ENCODE measurements at regions not wholly inside any gene's neighbourhood (a gene's known extent, or its start where the extent isn't known, plus 50 kb on each side); places are given as distances from the start of the nearest gene placed in this dataset.

GRCh38 chr12:89140141-89140540 lies 212.2 kb downstream of the DUSP6 start:
- no peaks in the 10 kb centered on the region for H3K79me2 ChIP-seq (ENCODE audit: low read length)
- no peak for TF ChIP-seq EZH2 (optimal IDR thresholded peaks at IDR 0.05; ENCODE audit: low read depth, low read length)
- TF ChIP-seq CTCF (IDR thresholded peaks at IDR 0.05; ENCODE audit: low read length) = no peak
- TF ChIP-seq EZH2phosphoT487 (IDR thresholded peaks at IDR 0.05; ENCODE audit: low read length) = no peak
- no peak overlapping the region for H3K4me3 ChIP-seq (ENCODE audit: low read length)
- H3K4me1 ChIP-seq (ENCODE audit: low read length) = peaks cover 3% of the 10 kb centered on the region; the same call in 1 of the 2 replicates
- H3K9ac ChIP-seq (ENCODE audit: low read length) = no peak overlapping the region
- H2AFZ ChIP-seq (ENCODE audit: low read length) = no peak overlapping the region
- no peaks in the 10 kb centered on the region for H3K27me3 ChIP-seq (replicated peaks; ENCODE audit: insufficient read depth, low read length)
- H3K4me2 ChIP-seq (ENCODE audit: low read depth, low read length) = no peak overlapping the region
- H3K36me3 ChIP-seq (replicated peaks; ENCODE audit: insufficient read depth, low read length) = no peaks in the 10 kb centered on the region
- no peak overlapping the region for H3K27ac ChIP-seq (ENCODE audit: low read length)
- no peaks in the 10 kb centered on the region for H3F3A ChIP-seq (ENCODE audit: insufficient read depth, low read length)
- no peaks in the 10 kb centered on the region for H3K9me3 ChIP-seq (replicated peaks; ENCODE audit: insufficient read depth, low read length)
- no peaks in the 10 kb centered on the region for H3K9me2 ChIP-seq (replicated peaks; ENCODE audit: insufficient read depth, low read length)
- no peaks in the 10 kb centered on the region for H4K20me1 ChIP-seq (ENCODE audit: insufficient read depth, low read length)
- no peak for DNase-seq

GRCh38 chr12:89139390-89139789 lies 212.9 kb downstream of the DUSP6 start:
- DNase-seq = no peak
- Histone ChIP-seq H3K79me2 (ENCODE audit: low read length) (no peaks in the 10 kb centered on the region), H3K9me3 (replicated peaks; ENCODE audit: insufficient read depth, low read length) (no peaks in the 10 kb centered on the region), H2AFZ (ENCODE audit: low read length) (no peak overlapping the region), H3K9ac (ENCODE audit: low read length) (no peak overlapping the region), H3K4me3 (ENCODE audit: low read length) (no peak overlapping the region), H3F3A (ENCODE audit: insufficient read depth, low read length) (no peaks in the 10 kb centered on the region), H3K27ac (ENCODE audit: low read length) (no peak overlapping the region), H3K36me3 (replicated peaks; ENCODE audit: insufficient read depth, low read length) (no peaks in the 10 kb centered on the region), H3K4me1 (ENCODE audit: low read length) (peaks cover 3% of the 10 kb centered on the region; the same call in 1 of the 2 replicates), H3K9me2 (replicated peaks; ENCODE audit: insufficient read depth, low read length) (no peaks in the 10 kb centered on the region), H3K4me2 (ENCODE audit: low read depth, low read length) (no peak overlapping the region), H4K20me1 (ENCODE audit: insufficient read depth, low read length) (no peaks in the 10 kb centered on the region), H3K27me3 (replicated peaks; ENCODE audit: insufficient read depth, low read length) (no peaks in the 10 kb centered on the region)
- no peak for TF ChIP-seq EZH2 (optimal IDR thresholded peaks at IDR 0.05; ENCODE audit: low read depth, low read length)

GRCh38 chr12:89138048-89138852 lies 214.1 kb downstream of the DUSP6 start:
- Histone ChIP-seq H3F3A (ENCODE audit: insufficient read depth, low read length) (no peaks in the 10 kb centered on the region), H3K9me3 (replicated peaks; ENCODE audit: insufficient read depth, low read length) (no peaks in the 10 kb centered on the region), H3K9me2 (replicated peaks; ENCODE audit: insufficient read depth, low read length) (no peaks in the 10 kb centered on the region), H3K4me1 (ENCODE audit: low read length) (peaks cover under 1% of the 10 kb centered on the region; the same call in 1 of the 2 replicates), H3K27me3 (replicated peaks; ENCODE audit: insufficient read depth, low read length) (no peaks in the 10 kb centered on the region), H3K4me3 (ENCODE audit: low read length) (no peak overlapping the region), H3K4me2 (ENCODE audit: low read depth, low read length) (no peak overlapping the region), H3K9ac (ENCODE audit: low read length) (no peak overlapping the region), H4K20me1 (ENCODE audit: insufficient read depth, low read length) (no peaks in the 10 kb centered on the region), H3K27ac (ENCODE audit: low read length) (no peak overlapping the region), H2AFZ (ENCODE audit: low read length) (no peak overlapping the region), H3K36me3 (replicated peaks; ENCODE audit: insufficient read depth, low read length) (no peaks in the 10 kb centered on the region), H3K79me2 (ENCODE audit: low read length) (no peaks in the 10 kb centered on the region)
- no peak for DNase-seq
- no peak for TF ChIP-seq EZH2 (optimal IDR thresholded peaks at IDR 0.05; ENCODE audit: low read depth, low read length)
- TF ChIP-seq EZH2phosphoT487 (IDR thresholded peaks at IDR 0.05; ENCODE audit: low read length) = no peak
- no peak for TF ChIP-seq CTCF (IDR thresholded peaks at IDR 0.05; ENCODE audit: low read length)

Measured in MM.1S (cell line).